ENCODE measurements at regions not wholly inside any gene's neighbourhood (a gene's known extent, or its start where the extent isn't known, plus 50 kb on each side); places are given as distances from the start of the nearest gene placed in this dataset.
"Not testable (repeated sequence)": the region's sequence is repeated elsewhere in the genome, so short reads cannot be mapped to it uniquely, and the experiment has no call there.

DNA sequence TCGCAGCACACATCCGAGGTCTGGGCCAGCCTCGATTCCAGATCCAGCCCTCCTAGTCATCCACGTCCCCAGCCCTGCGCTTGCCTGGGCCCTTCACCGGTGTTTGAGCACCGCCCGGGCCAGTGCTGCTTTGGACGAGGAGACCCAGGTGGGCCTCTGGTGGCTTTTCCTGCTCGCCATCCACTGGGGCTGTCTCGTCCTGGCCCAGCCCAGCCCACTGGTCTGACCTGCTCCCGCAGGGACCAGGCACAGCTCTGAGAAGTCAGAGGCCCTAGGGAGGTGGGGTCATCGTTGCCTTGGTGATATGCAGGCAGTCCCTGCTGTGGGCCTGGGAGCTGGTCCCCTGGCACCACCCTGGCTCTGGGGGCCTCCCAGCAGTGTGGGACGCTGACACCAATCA is 200.8 kb downstream of the USP22 start:
- DNase-seq (ENCODE audit: low read depth): not testable (repeated sequence)

DNA sequence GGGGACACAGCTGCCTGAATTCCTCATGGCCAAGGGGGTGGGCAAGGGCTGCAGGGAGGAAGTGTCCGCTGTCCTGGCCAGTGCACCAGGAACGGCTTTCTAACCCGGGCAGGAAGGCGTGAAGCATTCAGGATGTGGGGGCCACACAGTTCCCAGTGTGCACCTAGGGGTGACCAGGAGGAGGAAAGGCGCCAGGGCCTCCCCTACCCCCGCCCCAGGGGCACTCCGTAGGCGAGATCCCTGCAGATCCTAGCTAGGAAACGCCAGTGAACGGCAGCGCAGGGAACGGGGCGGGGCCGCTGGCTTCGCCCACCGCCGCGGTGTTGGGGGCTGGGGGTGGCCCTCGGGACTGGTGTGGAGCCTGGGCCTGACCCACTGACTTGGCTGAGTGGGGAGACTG is 199.6 kb downstream of the USP22 start:
- not testable (repeated sequence) for DNase-seq (ENCODE audit: low read depth)

DNA sequence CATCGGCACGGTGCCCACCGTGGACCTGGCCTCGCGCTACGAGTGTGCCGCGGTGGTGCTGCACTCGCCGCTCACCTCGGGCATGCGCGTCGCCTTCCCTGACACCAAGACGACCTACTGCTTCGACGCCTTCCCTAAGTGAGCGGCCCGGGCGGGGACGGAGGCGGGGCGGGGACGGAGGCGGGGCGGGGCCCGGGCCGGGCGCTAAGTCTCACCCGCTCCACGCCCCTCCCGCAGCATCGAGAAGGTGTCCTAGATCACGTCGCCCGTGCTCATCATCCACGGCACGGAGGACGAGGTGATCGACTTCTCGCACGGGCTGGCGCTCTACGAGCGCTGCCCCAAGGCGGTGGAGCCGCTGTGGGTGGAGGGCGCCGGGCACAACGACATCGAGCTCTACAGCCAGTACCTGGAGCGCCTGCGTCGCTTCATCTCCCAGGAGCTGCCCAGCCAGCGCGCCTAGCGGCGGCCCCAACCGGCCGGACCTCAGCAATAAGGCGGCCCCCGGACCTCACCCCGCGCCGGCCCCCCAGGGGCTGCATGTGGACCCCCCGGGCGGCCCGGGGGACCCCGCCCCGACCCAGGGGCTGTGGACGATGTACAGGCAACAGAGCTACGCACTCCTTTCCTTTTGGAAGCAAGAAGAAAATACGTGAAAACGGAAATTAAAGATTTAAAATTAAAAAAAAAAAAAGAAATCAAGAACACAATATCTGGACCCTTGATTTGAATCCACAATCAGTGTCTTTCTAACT is 198.8 kb downstream of the USP22 start:
- DNase-seq (ENCODE audit: low read depth): not testable (repeated sequence)

DNA sequence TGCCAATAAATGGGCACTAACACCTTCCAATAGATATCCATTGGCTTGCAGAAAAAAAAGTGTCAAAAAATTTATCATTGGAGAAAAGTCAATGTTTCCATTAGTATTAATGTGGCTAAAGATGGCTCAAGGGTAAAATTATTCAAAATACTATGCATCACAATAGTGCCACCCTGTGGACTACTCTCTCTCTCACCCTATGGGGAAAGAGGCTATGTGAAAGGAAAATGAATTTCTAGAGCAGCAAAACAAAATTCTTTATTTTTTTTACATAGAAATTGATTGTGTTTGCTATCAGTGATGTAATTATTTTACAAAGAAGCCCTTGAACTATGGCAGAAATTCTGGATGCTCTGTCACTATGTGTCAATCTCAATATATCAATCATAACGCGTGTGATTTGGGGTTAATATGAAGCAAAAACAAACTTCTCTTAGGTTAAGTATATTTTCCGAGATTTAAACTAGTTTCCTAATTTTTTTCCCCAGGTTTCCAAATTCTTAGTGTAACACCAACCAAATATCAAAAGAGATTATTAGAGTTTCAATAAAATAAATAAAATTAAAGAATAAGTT is 193.9 kb downstream of the USP22 start:
- DNase-seq (ENCODE audit: low read depth): not testable (repeated sequence)

DNA sequence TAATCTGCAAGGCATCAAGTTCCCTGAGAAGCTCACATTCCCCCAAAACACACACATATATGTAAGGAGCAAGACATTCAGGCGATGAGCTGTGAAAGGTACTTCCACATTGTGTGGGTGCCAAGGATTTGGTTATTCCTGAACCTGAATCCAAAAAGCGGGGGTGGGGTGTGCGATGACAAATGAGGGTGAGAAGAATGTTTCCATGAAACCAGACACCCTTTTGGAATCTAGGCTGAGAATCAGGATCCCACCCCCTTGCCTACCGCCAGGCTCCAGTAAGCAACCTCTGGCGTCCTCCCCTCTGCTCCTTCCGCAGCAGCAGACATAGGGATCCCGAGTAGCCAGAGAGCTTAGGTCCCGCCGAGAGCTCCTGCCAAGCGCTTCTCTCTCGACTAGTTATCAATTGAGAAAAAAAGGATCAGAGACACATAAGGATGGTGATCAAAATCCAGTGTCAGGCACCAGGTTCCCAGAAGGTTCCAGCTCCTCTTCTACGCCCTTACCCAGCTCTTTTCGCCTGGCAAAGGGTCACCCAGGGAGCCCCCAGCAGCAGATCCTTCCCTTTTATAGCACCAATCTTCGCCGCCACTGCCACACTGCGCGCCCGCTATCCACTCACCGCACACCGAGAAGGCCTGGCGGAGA is 191.1 kb downstream of the USP22 start:
- DNase-seq (ENCODE audit: low read depth): not testable (repeated sequence)

DNA sequence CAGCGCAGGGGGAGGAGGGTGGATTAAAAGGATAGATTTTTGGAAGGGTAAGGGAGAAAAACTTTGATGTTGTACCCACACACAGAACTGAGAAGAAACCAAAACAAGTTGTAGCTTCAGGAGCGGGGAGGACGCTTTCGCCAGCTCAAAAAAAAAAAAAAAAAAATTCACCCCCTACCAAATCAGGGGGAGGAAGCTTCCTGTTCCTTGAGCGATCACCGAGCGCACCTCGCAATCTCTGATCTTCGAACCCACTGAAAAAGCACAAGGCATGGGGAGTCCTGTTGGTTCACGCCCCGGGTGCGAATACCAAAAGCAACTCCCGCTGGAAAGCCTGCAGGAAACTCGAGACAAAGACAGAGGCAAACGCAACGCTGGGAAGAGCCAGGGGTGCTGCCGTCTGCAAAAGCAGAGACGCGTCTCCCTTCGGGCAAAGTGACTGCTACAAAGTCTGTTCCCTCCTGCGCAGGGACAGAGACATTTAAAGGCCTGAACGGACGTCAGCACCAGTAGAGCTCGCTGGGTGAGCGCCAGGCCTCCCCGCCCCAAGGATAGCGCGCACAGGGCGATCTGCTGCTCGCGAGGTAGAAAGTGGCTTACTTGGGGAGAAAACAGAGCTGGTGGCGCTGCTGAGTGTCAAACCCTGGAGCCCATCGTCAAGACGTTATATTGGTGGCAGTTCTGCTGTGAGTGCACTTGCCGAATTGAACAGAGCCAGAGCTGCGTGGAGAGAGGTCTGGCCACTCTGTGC is 190.4 kb downstream of the USP22 start:
- peak; percentile 2 for DNase-seq (ENCODE audit: low read depth)

DNA sequence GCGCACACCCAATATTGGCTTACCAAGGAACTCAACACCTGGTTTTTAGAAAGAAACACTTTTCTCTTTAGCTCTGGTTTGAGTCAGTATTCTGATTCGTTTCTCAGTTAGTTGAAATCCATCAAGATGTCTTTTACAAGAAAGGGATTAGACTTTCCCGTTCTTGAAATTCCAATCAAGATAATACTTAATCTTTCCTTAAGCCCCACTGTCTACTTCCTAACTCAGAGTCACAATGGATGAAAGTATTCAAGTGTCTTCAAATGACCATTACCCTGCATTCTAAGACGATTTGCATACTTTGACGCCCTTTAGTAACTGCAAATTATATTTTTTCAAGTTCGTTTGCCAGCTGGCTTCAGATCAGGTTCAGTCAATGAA is 189.8 kb downstream of the USP22 start:
- DNase-seq (ENCODE audit: low read depth): no peak

DNA sequence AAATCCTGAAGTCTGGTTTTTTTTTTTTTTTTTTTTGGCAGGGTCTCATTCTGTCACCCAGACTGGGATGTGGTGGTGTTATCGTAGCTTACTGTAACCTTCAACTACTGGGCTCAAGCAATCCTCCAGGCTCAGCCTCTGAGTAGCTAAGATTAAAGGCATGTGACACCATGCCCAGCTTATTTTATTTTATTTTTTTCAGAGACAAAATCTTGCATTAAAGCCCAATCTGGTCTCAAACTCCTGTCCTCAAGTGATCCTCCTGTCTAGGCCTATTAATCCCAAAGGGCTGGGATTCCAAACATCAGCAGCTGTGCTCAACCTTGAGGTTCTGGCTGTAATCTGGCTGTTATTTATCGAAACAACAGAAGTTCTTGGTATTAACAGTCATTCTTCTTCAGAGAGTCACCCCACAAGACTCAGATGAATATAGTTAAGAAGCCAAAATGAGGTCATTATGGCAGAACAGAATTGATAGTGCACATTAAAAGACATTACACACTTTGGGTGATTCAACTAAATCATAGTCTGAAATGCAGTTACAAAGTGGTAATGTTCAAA is 186.8 kb downstream of the USP22 start:
- not testable (repeated sequence) for DNase-seq (ENCODE audit: low read depth)

DNA sequence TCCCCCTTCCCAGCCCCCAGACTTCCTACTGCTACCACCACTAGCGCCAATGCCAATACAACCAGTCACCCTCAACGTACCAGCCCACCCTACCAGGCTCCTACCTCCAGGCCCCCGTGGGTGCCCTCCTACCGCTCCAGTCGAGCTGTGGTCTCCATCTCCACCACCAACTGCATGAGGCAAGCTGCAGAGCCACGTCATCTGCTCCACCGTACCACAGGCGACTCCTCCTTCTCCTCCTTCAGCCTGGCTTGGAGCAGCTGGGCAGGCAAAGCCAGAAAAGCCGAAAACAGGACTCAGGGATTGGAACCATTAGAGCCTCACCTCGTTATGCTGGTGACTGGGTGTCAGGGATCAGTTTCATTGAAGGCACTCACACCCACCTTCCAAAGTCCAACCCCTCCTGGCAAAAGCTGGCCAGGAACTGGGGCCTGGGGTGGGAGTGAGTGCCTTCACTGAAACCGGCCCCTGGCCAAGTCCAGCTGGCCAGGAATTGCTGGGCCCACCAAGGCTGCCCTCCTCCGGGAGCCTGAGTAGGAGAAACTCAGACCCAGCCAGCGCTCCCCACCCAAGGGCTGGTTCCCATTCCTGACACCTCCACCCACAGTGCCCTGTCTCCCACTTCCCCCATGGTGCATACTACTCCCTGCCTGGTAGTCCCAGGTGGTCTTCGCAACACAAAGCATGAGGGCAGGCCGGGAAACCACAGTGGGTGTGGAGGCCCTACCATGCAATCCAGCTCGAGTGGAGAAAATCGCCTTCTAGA is 176.2 kb downstream of the USP22 start:
- not testable (repeated sequence) for DNase-seq (ENCODE audit: low read depth)

DNA sequence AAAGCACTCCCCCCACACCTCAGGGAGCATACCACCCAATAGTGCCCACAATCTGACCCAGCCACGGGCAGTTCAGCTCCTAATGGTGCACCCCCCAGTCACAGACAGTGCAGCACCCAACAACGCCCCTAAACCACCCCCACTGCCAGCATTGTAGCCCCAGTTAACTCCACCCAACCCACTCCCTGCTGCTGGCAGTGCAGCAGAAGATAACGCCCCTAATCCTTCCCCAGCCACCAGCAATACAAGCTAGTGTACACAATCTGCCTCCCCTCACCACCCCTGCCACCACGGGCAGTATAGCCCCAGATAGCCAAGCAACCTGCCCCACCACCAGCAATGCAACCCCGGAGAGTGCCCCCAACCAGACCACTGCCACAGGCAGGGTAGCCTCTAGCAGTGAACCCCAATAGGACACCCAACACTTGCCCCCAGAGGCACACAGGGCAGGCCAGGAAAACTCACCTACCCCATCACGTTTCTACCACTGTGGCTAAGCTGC is 175.3 kb downstream of the USP22 start:
- not testable (repeated sequence) for DNase-seq (ENCODE audit: low read depth)

DNA sequence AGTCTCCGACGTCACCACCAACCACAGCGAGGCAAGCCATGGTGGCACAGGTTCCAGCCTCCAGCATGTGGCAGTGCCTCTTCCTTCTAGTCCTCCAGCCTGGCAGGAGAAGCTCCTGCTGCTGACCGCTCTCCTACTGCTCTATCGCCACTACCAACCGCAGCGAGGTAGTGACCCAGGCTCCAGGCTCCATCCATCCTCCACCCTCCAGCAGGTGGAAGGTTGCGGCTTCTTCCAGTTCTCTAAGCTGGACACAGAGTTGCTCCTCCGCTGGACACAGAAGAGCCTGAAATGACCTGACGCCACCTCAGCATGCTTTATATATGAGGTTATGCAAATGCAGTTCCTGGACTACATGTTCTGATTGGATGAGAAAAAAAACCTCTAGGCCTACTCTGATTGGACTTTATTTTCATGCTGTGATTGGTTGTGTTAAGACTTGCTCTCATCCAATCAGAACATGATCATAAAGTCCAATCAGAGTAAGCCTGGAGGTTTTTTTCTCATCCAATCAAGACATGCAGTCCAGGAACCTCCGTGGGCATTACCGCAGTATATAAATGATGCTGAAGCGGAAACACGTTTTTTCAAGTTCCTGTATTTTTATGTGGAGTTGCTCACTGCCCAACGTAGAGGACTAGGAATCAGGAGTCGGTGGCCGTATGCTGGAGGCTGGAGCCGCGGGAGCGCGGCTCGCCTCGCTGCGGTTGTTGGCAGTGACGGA is 174.7 kb downstream of the USP22 start:
- DNase-seq (ENCODE audit: low read depth): not testable (repeated sequence)

DNA sequence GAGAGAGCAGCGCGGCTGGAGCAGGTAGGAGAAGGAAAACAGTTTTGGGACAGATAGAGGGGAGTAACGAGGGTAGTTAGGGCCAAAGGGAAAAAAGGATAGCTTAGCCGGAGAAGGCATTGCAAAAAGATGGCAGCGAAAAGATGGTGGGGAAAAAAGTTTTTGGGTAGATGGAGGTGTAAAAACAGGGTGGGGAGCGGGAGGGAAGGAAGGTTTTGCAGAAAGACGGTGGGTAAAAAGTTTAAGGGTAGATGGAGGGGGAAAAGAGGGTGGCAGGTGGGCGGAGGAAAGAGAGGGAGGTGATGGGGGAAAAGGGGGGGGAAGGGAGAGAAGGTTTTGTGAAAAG is 174.2 kb downstream of the USP22 start:
- not testable (repeated sequence) for DNase-seq (ENCODE audit: low read depth)

DNA sequence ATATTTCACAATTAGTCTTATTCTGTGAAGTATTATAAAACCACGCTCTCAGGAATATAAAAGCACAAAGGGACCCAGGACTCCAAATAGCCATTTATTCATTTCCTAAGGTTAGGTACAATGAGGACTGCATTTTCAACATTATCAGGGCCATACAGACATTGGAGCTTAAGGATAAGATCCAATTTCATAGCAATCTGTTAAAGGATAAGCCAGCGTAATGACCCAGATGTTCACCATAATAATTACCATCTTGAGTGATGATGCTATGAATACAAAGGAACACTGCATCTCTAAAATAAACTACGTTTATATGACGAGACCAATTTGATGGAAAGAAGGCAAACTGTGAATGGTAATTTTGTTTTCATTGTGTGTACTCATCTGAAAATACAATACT is 169.6 kb downstream of the USP22 start:
- not testable (repeated sequence) for DNase-seq (ENCODE audit: low read depth)

DNA sequence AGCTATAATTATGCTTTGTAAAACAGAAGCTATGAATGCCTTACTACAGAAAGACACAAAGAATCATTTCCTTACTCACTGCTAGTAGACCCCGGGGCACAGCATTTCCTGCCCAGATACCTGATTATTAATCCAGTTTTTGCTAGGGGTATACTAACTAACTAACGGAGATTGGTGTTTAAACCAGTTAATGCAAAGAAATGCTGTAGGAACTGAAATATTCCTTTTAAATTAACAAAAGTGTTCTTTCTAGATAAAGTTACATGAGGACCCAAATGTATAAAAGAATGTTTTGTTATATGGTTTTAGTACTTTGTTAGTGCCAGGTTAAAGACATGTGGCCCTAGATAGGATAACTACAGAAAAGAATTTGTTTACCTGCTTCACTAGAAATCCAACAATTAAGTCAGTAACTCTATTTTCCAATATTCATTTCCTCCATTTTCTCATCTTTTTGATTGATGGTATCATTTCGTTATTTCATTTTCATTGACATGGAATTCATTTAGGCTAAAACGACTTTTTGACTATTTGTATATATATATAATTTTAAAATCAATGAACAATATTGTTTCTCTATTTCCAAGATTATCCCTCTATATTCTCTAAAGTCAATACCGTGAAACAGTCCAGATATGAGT is 169.0 kb downstream of the USP22 start:
- not testable (repeated sequence) for DNase-seq (ENCODE audit: low read depth)

DNA sequence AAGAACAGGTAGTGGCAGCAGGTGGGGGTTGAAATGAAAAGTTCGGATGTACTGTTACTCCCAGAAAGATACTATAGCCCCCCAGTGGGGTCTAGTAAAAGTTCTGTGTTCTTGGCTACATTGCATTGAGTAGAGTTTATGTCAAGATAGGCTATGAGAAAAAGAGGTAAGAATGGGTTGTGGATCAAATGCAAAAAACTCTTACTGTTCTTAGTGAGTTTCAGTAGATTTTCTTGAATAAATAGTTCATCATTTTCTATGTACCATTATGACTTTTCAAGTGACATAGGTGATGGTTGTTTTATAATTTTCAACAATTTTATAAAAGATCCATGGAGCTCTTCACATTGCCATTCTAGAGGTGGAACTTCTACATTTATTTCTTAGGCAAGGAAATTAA is 165.4 kb downstream of the USP22 start:
- DNase-seq (ENCODE audit: low read depth): not testable (repeated sequence)

DNA sequence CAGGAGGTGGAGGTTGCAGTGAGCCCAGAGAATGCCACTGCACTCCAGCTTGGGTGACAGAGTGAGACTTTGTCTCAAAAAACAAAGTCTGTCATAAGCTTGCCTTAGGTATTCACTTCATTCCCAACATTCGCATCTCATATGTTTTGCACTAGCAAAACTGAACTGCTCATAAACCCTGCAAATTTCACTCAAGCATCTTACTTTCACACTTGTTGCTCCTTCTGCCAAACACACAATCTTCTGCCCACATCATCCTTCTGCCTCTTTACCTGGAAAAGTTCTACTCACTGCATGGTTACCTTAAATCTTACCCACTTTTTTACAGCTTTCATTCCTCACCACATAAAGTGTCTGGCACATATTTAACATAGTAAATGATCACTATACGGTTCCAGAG is 152.5 kb downstream of the USP22 start:
- no peak for DNase-seq (ENCODE audit: low read depth)

DNA sequence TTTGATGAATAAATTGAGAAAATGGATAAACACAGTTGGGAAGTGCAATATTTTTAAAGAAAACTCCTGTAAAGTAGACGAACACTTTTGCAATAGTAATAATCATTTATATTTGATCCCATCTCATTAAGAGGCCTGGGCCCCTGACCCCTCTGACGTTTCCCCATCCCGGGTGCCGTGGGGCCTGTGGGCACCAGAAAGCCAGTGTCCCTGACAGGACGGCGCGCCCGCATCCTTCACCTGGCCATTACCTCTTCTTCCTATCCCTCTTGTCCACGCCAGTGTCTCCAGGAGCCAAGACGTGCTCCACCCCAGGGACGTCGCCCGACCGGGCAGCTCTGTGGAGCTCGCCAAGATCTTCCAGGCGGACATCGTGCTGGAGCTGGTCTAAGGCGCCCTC is 147.4 kb downstream of the USP22 start:
- not testable (repeated sequence) for DNase-seq (ENCODE audit: low read depth)

DNA sequence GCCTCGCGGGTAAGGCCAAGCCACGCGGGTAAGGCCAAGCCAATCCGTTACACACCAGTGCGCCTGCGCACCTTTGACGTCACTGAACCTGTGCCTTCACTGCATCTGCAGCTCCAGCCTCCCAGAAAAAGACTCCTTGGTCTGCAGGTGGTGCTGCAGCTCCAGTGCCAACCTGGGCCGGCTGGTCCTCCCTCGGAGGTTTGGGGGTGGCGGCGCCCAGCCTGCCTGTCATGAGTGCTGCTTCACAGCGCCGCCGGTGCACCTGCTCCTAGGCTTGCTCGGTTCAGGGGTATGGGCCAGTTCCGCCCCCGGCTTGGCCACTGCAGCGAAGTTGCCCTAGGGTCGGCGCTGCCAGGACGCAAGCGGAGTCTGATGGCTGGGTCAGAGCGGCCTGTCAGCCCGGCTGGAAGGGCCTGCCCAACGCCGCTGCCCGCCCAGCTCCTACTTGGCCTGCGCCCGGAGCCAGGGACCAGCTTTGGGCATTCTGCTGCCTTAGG is 146.6 kb downstream of the USP22 start:
- DNase-seq (ENCODE audit: low read depth): peak; percentile 11

DNA sequence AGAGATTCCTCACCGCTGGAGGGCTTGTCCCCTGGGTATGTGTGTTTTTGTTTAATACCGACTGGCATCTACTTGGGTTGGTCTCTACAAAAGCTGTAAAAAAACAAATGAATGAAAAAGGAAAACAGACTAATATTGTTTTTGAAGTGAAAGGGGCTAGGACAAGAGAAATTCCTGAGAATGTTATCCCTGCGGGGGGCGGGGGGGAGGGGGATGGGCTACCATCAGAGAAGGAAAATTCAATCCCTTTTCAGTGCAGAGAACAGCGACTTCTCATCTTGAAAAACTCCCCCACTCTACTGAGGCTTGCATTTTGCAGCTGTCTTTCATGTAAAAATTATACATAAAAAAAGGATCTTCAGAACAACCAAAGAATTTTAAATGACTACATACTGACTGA is 144.1 kb downstream of the USP22 start:
- not testable (repeated sequence) for DNase-seq (ENCODE audit: low read depth)

DNA sequence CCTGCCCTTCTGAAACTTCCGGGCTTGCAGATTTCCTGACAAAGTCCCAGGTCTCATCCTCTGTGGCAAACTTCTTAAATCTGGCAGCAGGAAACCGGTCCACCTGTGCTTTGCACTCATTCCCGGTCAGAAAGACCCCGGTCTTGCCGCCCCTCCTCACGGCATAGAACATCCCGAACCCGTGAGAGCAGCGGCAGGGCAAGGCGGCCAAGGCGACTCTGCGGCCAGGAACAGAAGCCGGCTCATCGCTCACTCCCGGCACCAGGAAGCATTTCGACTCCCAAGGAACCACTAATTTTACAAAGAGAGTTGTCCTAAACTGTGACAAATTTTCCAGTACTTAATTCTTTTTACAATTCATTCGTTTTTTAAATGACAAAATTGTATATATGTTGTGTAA is 140.3 kb downstream of the USP22 start:
- not testable (repeated sequence) for DNase-seq (ENCODE audit: low read depth)
